Prostate gland (tissue), 2 donors: ENCODE measurements at regions not wholly inside any gene's neighbourhood (a gene's known extent, or its start where the extent isn't known, plus 50 kb on each side); places are given as distances from the start of the nearest gene placed in this dataset.

ENCODE experiments used
- DNase-seq: peaks from one replicate; pipeline ENCODE4 v3.0.0-alpha.2; 2019; ENCODE audit warnings: low spot score
- H3K27ac ChIP-seq, 2 donors: fragments of 200-600 bp; sonication (generic); 2 replicates each; pipeline ENCODE4 v1.5.1; 2017 to 2019
- H3K27me3 ChIP-seq: fragments of 200-600 bp; sonication (generic); replicated peaks from 2 replicates; pipeline ENCODE4 v1.5.1; 2019; ENCODE audit not compliant: insufficient read depth
- H3K36me3 ChIP-seq, 2 donors: fragments of 200-600 bp; sonication (generic); 1 replicate in 1 of 2; 2 replicates in 1 of 2; pipeline versions ENCODE4 v1.5.1 to v1.8.1; 2017 to 2019
- H3K4me1 ChIP-seq: fragments of 200-600 bp; sonication (generic); replicated peaks from 2 replicates; pipeline ENCODE4 v1.5.1; 2019
- H3K4me3 ChIP-seq, 2 donors: fragments of 200-600 bp; sonication (generic); 2 replicates each; pipeline ENCODE4 v1.5.1; 2017 to 2019
- H3K9me3 ChIP-seq: fragments of 200-600 bp; sonication (generic); 2 replicates; pipeline ENCODE4 v1.5.1; 2017
- CTCF ChIP-seq, 4 experiments: fragments of 200-600 bp in 2 of 4; fragments of 450-650 bp in 2 of 4; sonication (generic) in 2 of 4; IDR thresholded peaks; 1 replicate in 3 of 4; 2 replicates in 1 of 4; pipeline ENCODE4 v1.5.1; 2016 to 2019; ENCODE audit warnings: antibody characterized with exemption in 4 of 4, mild to moderate bottlenecking in 2 of 4, moderate library complexity in 2 of 4
- POLR2A ChIP-seq: fragments of 450-650 bp; IDR thresholded peaks from one replicate; pipeline ENCODE4 v1.6.1; 2016; ENCODE audit warnings: antibody characterized with exemption, mild to moderate bottlenecking
- POLR2AphosphoS5 ChIP-seq: sonication (generic); formaldehyde crosslinking; IDR thresholded peaks from one replicate; pipeline ENCODE4 v1.6.1; 2017; ENCODE audit warnings: antibody characterized with exemption
- WGBS: methylation state at CpG from one replicate; pipeline ENCODE4 v1.1.5; 2018; 5-methylcytosine and 5-hydroxymethylcytosine counted together
- intact Hi-C: fragments of 100-400 bp; cut with DNase I; formaldehyde crosslinking; loops from one replicate; pipeline ENCODE4 v1.14.2; 2022

- intact Hi-C loops, result no loop called here
- Histone ChIP-seq H3K27me3 (no peaks in the 10 kb centered on the region), H3K36me3 (no peaks in the 10 kb centered on the region), H3K4me3 (no peak overlapping the region), H3K4me1 (no peaks in the 10 kb centered on the region), H3K27ac (no peak overlapping the region), H3K9me3 (no peaks in the 10 kb centered on the region)
- TF ChIP-seq POLR2AphosphoS5, result no peak
- no peak for TF ChIP-seq CTCF (IDR thresholded peaks at IDR 0.05)
- TF ChIP-seq POLR2A, result no peak
- 91% methylated on average over 1 of the region's 1 CpG for WGBS
- DNase-seq, result no peak
These were observed 490.4 kb upstream of the SEMA3A start for GRCh38 chr7:84684836-84685480.

DNA sequence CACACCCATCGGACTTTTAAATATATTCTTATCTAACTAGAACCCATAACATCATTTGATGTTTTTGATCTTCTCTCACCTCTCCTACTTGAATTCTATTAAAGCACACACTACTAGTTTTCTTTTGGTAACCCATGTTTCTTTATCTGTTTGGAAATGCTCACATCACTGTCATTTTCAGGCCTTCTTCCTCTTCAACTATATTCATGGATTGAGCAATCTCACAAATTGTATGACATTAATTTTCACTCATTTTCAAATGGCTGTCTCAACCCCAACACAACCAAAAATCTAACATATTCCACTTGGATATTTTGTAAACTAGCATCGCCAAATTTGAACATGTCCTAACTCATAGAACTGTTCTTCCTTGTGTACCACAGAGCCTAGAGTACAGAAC is 488.0 kb upstream of the SEMA3A start:
- Histone ChIP-seq H3K27me3 (no peaks in the 10 kb centered on the region), H3K27ac (no peak overlapping the region), H3K4me1 (no peaks in the 10 kb centered on the region), H3K9me3 (no peaks in the 10 kb centered on the region), H3K4me3 (no peak overlapping the region), H3K36me3 (no peaks in the 10 kb centered on the region)
- intact Hi-C loops, result no loop called here
- DNase-seq, result no peak
- TF ChIP-seq POLR2A (no peak), POLR2AphosphoS5 (no peak), CTCF (IDR thresholded peaks at IDR 0.05) (no peak)
- WGBS, result 87% methylated on average over 2 of the region's 2 CpGs

DNA sequence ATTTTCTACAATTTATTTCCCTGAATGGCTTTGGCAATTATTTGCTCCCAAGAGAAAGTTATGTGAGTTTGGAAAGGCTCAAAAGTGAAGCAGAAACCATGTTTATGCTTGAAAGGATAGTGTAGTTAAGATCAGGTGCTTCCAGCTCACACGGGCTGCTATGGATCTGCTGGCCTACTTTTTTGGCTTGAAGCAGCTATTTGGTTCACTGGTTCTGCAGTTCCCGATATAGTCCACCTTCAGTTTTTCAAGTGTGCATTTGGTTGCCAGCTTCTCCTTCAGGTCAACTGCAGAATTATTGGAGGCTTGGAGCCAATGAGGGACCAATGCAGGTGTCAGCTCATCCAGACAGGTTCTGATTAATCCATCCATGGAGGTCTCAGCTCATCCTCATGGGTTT is 484.3 kb upstream of the SEMA3A start:
- DNase-seq, result no peak
- Histone ChIP-seq H3K36me3 (no peaks in the 10 kb centered on the region), H3K4me3 (no peak overlapping the region), H3K4me1 (no peaks in the 10 kb centered on the region), H3K9me3 (no peaks in the 10 kb centered on the region), H3K27me3 (no peaks in the 10 kb centered on the region), H3K27ac (no peak overlapping the region)
- 98% methylated on average over 2 of the region's 2 CpGs for WGBS
- TF ChIP-seq POLR2A, result no peak
- TF ChIP-seq CTCF (IDR thresholded peaks at IDR 0.05), result no peak
- TF ChIP-seq POLR2AphosphoS5, result no peak
- intact Hi-C loops, result no loop called here

DNA sequence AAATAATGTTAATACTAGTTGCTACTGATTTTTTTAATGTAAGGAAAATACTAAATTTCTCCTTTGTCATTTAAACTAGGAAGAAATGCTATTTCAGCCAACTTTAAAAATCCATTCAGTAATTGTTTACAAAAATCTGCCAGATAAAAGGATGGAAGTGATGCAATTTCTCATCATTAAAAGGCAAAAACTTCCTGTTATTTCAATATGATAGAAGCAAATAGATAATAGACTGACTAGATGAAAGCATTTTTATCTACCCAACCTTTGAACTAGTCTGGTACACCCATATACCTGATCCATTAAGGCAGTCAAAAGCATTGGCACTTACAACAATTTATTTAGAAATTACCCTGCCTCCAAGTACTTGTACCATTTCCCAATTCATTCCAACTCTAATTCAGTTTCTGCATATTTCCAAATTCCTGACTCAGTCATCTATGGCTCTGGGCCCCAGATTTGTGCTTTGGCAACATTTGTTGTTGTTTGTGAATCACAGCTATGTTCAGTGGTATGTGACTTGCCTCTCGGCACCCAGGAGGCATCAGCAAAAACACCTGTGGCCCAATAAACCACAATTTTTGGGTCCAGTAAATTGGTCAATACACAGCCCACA is 482.6 kb upstream of the SEMA3A start:
- Histone ChIP-seq H3K9me3 (no peaks in the 10 kb centered on the region), H3K4me3 (no peak overlapping the region), H3K36me3 (no peaks in the 10 kb centered on the region), H3K27ac (no peak overlapping the region), H3K4me1 (no peaks in the 10 kb centered on the region), H3K27me3 (no peaks in the 10 kb centered on the region)
- 85% methylated on average over 1 of the region's 1 CpG for WGBS
- TF ChIP-seq CTCF (IDR thresholded peaks at IDR 0.05) (no peak), POLR2AphosphoS5 (no peak), POLR2A (no peak)
- intact Hi-C loops, result no loop called here
- DNase-seq, result no peak

DNA sequence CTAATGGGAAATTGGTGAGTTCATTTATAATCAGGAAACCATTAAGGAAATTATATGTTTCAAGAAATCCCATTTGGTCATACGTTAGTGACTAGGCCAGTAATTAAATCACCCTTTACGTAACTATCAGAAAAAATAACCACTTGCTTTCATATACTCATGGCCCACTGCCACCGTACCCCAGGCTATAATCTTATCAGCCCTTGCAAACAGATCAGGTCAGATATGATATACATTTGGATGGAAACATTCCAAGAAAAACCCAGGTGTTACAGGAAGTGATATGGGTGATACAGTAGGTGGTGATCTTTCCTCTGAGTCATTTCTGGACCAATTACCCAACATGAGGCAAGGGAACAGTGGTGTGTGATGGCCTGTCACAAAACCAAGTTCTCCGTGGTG is 481.0 kb upstream of the SEMA3A start:
- intact Hi-C loops, result no loop called here
- Histone ChIP-seq H3K9me3 (no peaks in the 10 kb centered on the region), H3K36me3 (no peaks in the 10 kb centered on the region), H3K4me3 (no peak overlapping the region), H3K4me1 (no peaks in the 10 kb centered on the region), H3K27ac (no peak overlapping the region), H3K27me3 (no peaks in the 10 kb centered on the region)
- TF ChIP-seq POLR2AphosphoS5 (no peak), POLR2A (no peak), CTCF (IDR thresholded peaks at IDR 0.05) (no peak)
- 75% methylated on average over 4 of the region's 4 CpGs for WGBS
- no peak for DNase-seq
